B cell (primary cell): ENCODE measurements at regions not wholly inside any gene's neighbourhood (a gene's known extent, or its start where the extent isn't known, plus 50 kb on each side); places are given as distances from the start of the nearest gene placed in this dataset.

Source experiments
- ATAC-seq: fragments of 200-7000 bp; cut with Tn5 transposase; one replicate; pipeline ENCODE4 v1.10.0; 2021; ENCODE audit warnings: low read depth, mild to moderate bottlenecking, moderate number of reproducible peaks, moderate library complexity
- CTCF ChIA-PET: fragments of 350-600 bp; sonication (Branson Sonifier 250); formaldehyde crosslinking; loops from one replicate; lab custom pipeline; 2021; ENCODE audit warnings: antibody characterized with exemption, inconsistent platforms; lab: Charles Lee
- POLR2A ChIA-PET: fragments of 350-600 bp; sonication (Branson Sonifier 250); formaldehyde crosslinking; loops from one replicate; lab custom pipeline; 2021; ENCODE audit warnings: antibody characterized with exemption; lab: Charles Lee
- DNase-seq: peaks from one replicate; pipeline ENCODE4 v3.0.0; 2013
- H2AFZ ChIP-seq: 2 replicates; pipeline ENCODE4 v1.6.1; 2012; ENCODE audit warnings: mild to moderate bottlenecking, low read depth, low read length; ENCODE audit not compliant: insufficient read depth, poor library complexity, severe bottlenecking
- H3K27ac ChIP-seq, 2 donors: 1 replicate in 1 of 2; 2 replicates in 1 of 2; pipeline ENCODE4 v1.5.1; 2012 to 2013; ENCODE audit warnings: low read length in 2 of 2, mild to moderate bottlenecking in 2 of 2, moderate library complexity in 1 of 2
- H3K27me3 ChIP-seq, 4 experiments: fragments of 200-600 bp in 1 of 4; sonication (generic) in 1 of 4; replicated peaks in 1 of 4; 1 replicate in 2 of 4; 2 replicates in 2 of 4; pipeline versions ENCODE4 v1.6.1 to v1.7.0; 2013 to 2016; ENCODE audit warnings: low read length in 3 of 4, mild to moderate bottlenecking in 2 of 4, mixed read lengths in 1 of 4, moderate library complexity in 1 of 4; ENCODE audit not compliant: insufficient read depth in 4 of 4, control insufficient read depth in 3 of 4; ENCODE audit errors: control extremely low read depth in 1 of 4
- H3K36me3 ChIP-seq, 2 experiments: replicated peaks in 1 of 2; 1 replicate in 1 of 2; 2 replicates in 1 of 2; pipeline versions ENCODE4 v1.6.1 to v1.7.1; 2013; ENCODE audit warnings: low read length in 1 of 2; ENCODE audit not compliant: insufficient read depth in 2 of 2, control insufficient read depth in 1 of 2; ENCODE audit errors: control extremely low read depth in 1 of 2, extremely low read depth in 1 of 2
- H3K4me1 ChIP-seq, 2 donors: fragments of 200-600 bp in 1 of 2; sonication (generic) in 1 of 2; 1 replicate in 1 of 2; 2 replicates in 1 of 2; pipeline versions ENCODE4 v1.5.1 to v1.6.1; 2013 to 2017; ENCODE audit warnings: low read length in 2 of 2; ENCODE audit not compliant: control insufficient read depth in 2 of 2, insufficient read depth in 2 of 2
- H3K4me2 ChIP-seq: replicated peaks from 2 replicates; pipeline ENCODE3; 2012; ENCODE audit warnings: mild to moderate bottlenecking, low read depth, low read length; ENCODE audit not compliant: poor library complexity, severe bottlenecking
- H3K4me3 ChIP-seq, 5 experiments: fragments of 200-600 bp in 1 of 5; sonication (generic) in 1 of 5; 1 replicate in 3 of 5; 2 replicates in 2 of 5; pipeline versions ENCODE4 v1.5.1 to v1.7.0; 2011 to 2016; ENCODE audit warnings: low read length in 4 of 5, mild to moderate bottlenecking in 4 of 5, low read depth in 2 of 5, control low read depth in 1 of 5, moderate library complexity in 1 of 5; ENCODE audit not compliant: insufficient read depth in 1 of 5; ENCODE audit errors: control extremely low read depth in 1 of 5, extremely low read depth in 1 of 5
- H3K79me2 ChIP-seq: fragments of 200-600 bp; sonication (generic); one replicate; pipeline ENCODE4 v1.6.0; 2016; ENCODE audit warnings: low read length; ENCODE audit not compliant: control insufficient read depth, insufficient read depth
- H3K9ac ChIP-seq: fragments of 200-600 bp; sonication (generic); 2 replicates; pipeline ENCODE4 v1.6.1; 2017; ENCODE audit warnings: mild to moderate bottlenecking, low read length, moderate library complexity
- H3K9me3 ChIP-seq, 3 donors: one replicate each; pipeline versions ENCODE4 v1.6.1 to v1.7.1; 2013; ENCODE audit warnings: low read length in 2 of 3; ENCODE audit not compliant: control insufficient read depth in 2 of 3, insufficient read depth in 1 of 3; ENCODE audit errors: control extremely low read depth in 1 of 3
- H4K20me1 ChIP-seq: 2 replicates; pipeline ENCODE4 v1.6.0; 2012; ENCODE audit warnings: mild to moderate bottlenecking, low read length; ENCODE audit not compliant: insufficient read depth, control insufficient read depth, poor library complexity, severe bottlenecking
- H3K27ac Mint-ChIP-seq: one replicate; pipeline ENCODE4 v1.8.0; 2021; ENCODE audit warnings: mixed read lengths
- H3K27me3 Mint-ChIP-seq: one replicate; pipeline ENCODE4 v1.8.0; 2021; ENCODE audit warnings: mixed read lengths
- H3K4me1 Mint-ChIP-seq: one replicate; pipeline ENCODE4 v1.8.0; 2021; ENCODE audit warnings: mixed read lengths
- H3K4me3 Mint-ChIP-seq: one replicate; pipeline ENCODE4 v1.8.0; 2021; ENCODE audit warnings: mixed read lengths
- H3K9me3 Mint-ChIP-seq: one replicate; pipeline ENCODE4 v1.8.0; 2022; ENCODE audit warnings: mixed read lengths; ENCODE audit not compliant: insufficient read depth
- EZH2 ChIP-seq: IDR thresholded peaks from 2 replicates; pipeline ENCODE4 v1.6.1; 2012; ENCODE audit warnings: borderline replicate concordance, low read depth, mild to moderate bottlenecking, moderate library complexity, low read length; ENCODE audit not compliant: insufficient read depth, poor library complexity, severe bottlenecking
- WGBS: methylation state at CpG from one replicate; pipeline ENCODE4 v1.1.5; 2013; ENCODE audit warnings: missing lambda C conversion rate; ENCODE audit not compliant: insufficient coverage; 5-methylcytosine and 5-hydroxymethylcytosine counted together
- intact Hi-C: fragments of 100-400 bp; cut with micrococcal nuclease; formaldehyde crosslinking; loops from one replicate; pipeline ENCODE4 v1.10.0; 2022
- TF ChIP-seq, protein P1 (sequence below): fragments of 200-600 bp; IDR thresholded peaks from one replicate; pipeline ENCODE4 v1.8.0; 2022; ENCODE audit warnings: antibody characterized with exemption, mild to moderate bottlenecking

GRCh38 chr4:28177641-28178040, 1317.0 kb downstream of the STIM2 start:
- ATAC-seq (no peak), DNase-seq (no peak)
- Histone ChIP-seq H3K4me2 (no peak overlapping the region), H3K4me3 (no peak overlapping the region), H3K9ac (no peak overlapping the region), H3K27ac (no peak overlapping the region), H3K9me3 (no peaks in the 10 kb centered on the region), H3K79me2 (no peaks in the 10 kb centered on the region), H4K20me1 (no peaks in the 10 kb centered on the region), H3K27me3 (no peaks in the 10 kb centered on the region), H3K36me3 (no peaks in the 10 kb centered on the region), H3K4me1 (no peaks in the 10 kb centered on the region), H2AFZ (no peak overlapping the region)
- H3K9me3 Mint-ChIP-seq: peaks cover under 1% of the 10 kb centered on the region
- no peak overlapping the region for H3K4me3 Mint-ChIP-seq
- H3K27ac Mint-ChIP-seq: no peak overlapping the region
- no peak for TF ChIP-seq EZH2
- TF ChIP-seq, protein P1, sequence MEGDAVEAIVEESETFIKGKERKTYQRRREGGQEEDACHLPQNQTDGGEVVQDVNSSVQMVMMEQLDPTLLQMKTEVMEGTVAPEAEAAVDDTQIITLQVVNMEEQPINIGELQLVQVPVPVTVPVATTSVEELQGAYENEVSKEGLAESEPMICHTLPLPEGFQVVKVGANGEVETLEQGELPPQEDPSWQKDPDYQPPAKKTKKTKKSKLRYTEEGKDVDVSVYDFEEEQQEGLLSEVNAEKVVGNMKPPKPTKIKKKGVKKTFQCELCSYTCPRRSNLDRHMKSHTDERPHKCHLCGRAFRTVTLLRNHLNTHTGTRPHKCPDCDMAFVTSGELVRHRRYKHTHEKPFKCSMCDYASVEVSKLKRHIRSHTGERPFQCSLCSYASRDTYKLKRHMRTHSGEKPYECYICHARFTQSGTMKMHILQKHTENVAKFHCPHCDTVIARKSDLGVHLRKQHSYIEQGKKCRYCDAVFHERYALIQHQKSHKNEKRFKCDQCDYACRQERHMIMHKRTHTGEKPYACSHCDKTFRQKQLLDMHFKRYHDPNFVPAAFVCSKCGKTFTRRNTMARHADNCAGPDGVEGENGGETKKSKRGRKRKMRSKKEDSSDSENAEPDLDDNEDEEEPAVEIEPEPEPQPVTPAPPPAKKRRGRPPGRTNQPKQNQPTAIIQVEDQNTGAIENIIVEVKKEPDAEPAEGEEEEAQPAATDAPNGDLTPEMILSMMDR: no peak
- ChIA-PET POLR2A (no interaction called here), CTCF (no interaction called here)
- no peaks in the 10 kb centered on the region for H3K27me3 Mint-ChIP-seq
- no peaks in the 10 kb centered on the region for H3K4me1 Mint-ChIP-seq
- intact Hi-C loops: no loop called here

GRCh38 chr4:28179126-28179525, 1318.5 kb downstream of the STIM2 start:
- Mint-ChIP-seq H3K4me3 (no peak overlapping the region), H3K4me1 (no peaks in the 10 kb centered on the region), H3K9me3 (peaks cover 2% of the 10 kb centered on the region), H3K27ac (no peak overlapping the region), H3K27me3 (no peaks in the 10 kb centered on the region)
- Histone ChIP-seq H4K20me1 (no peaks in the 10 kb centered on the region), H3K79me2 (no peaks in the 10 kb centered on the region), H3K36me3 (no peaks in the 10 kb centered on the region), H3K4me2 (no peak overlapping the region), H3K9me3 (no peaks in the 10 kb centered on the region), H3K27me3 (no peaks in the 10 kb centered on the region), H3K4me1 (no peaks in the 10 kb centered on the region), H2AFZ (no peak overlapping the region), H3K9ac (no peak overlapping the region), H3K4me3 (no peak overlapping the region), H3K27ac (no peak overlapping the region)
- DNase-seq (no peak), ATAC-seq (no peak)
- no peak for TF ChIP-seq EZH2
- TF ChIP-seq, protein P1: no peak
- WGBS: no CpG with 5 or more reads among the region's 3 CpGs
- POLR2A ChIA-PET: no interaction called here
- intact Hi-C loops: no loop called here
- CTCF ChIA-PET: no interaction called here
